Naive thymus-derived CD4-positive, alpha-beta T cell (primary cell): ENCODE measurements at regions not wholly inside any gene's neighbourhood (a gene's known extent, or its start where the extent isn't known, plus 50 kb on each side); places are given as distances from the start of the nearest gene placed in this dataset.
A peak's percentile ranks its signal among the peaks of the same experiment; 100 is the strongest.

Source experiments
- ATAC-seq: fragments of 150-1000 bp; cut with Tn5 transposase; 2 replicates; pipeline ENCODE4 v1.10.0; 2021; ENCODE audit warnings: mild to moderate bottlenecking, moderate library complexity
- CTCF ChIA-PET: fragments of 350-600 bp; sonication (Branson Sonifier 250); formaldehyde crosslinking; loops from one replicate; lab custom pipeline; 2021; ENCODE audit warnings: antibody characterized with exemption; lab: Charles Lee
- POLR2A ChIA-PET: fragments of 350-600 bp; sonication (Branson Sonifier 250); formaldehyde crosslinking; loops from one replicate; lab custom pipeline; 2021; ENCODE audit warnings: antibody characterized with exemption, inconsistent platforms; lab: Charles Lee
- DNase-seq, 9 donors: peaks; one replicate each; pipeline versions ENCODE4 v3.0.0 to v3.0.0-alpha.2; 2020 to 2022; ENCODE audit warnings: mixed read lengths in 1 of 9
- H3K27ac ChIP-seq: one replicate; pipeline ENCODE4 v1.7.0; 2013; ENCODE audit warnings: mild to moderate bottlenecking, low read depth, low read length, moderate library complexity
- H3K27me3 ChIP-seq, 2 donors: one replicate each; pipeline ENCODE4 v1.7.0; 2013; ENCODE audit warnings: low read length in 2 of 2, mild to moderate bottlenecking in 2 of 2, moderate library complexity in 2 of 2; ENCODE audit not compliant: control insufficient read depth in 2 of 2, insufficient read depth in 2 of 2
- H3K36me3 ChIP-seq, 3 experiments: 1 replicate in 2 of 3; 2 replicates in 1 of 3; pipeline ENCODE4 v1.7.0; 2013; ENCODE audit warnings: low read length in 3 of 3, mild to moderate bottlenecking in 3 of 3, moderate library complexity in 1 of 3; ENCODE audit not compliant: insufficient read depth in 3 of 3, control insufficient read depth in 2 of 3
- H3K4me1 ChIP-seq, 2 donors: one replicate each; pipeline ENCODE4 v1.7.0; 2013; ENCODE audit warnings: low read length in 2 of 2, mild to moderate bottlenecking in 2 of 2, moderate library complexity in 1 of 2; ENCODE audit not compliant: control insufficient read depth in 2 of 2, insufficient read depth in 2 of 2
- H3K4me3 ChIP-seq: 2 replicates; pipeline ENCODE4 v1.7.0; 2013; ENCODE audit warnings: mild to moderate bottlenecking, low read length
- H3K9me3 ChIP-seq, 3 experiments: 1 replicate in 2 of 3; 2 replicates in 1 of 3; pipeline ENCODE4 v1.7.0; 2013; ENCODE audit warnings: low read length in 3 of 3; ENCODE audit not compliant: control insufficient read depth in 2 of 3
- H3K27ac Mint-ChIP-seq, 9 donors: one replicate each; pipeline ENCODE4 v1.8.0; 2020 to 2022; ENCODE audit warnings: mixed read lengths in 9 of 9, mild to moderate bottlenecking in 8 of 9, moderate library complexity in 5 of 9, inconsistent platforms in 2 of 9
- H3K27me3 Mint-ChIP-seq, 5 donors: one replicate each; pipeline ENCODE4 v1.8.0; 2021 to 2022; ENCODE audit warnings: mixed read lengths in 5 of 5, mild to moderate bottlenecking in 1 of 5
- H3K36me3 Mint-ChIP-seq, 5 donors: one replicate each; pipeline ENCODE4 v1.8.0; 2020 to 2022; ENCODE audit warnings: mixed read lengths in 5 of 5, mild to moderate bottlenecking in 3 of 5, inconsistent platforms in 1 of 5
- H3K4me1 Mint-ChIP-seq, 7 donors: one replicate each; pipeline ENCODE4 v1.8.0; 2020 to 2022; ENCODE audit warnings: mixed read lengths in 7 of 7, mild to moderate bottlenecking in 3 of 7, inconsistent platforms in 1 of 7
- H3K4me3 Mint-ChIP-seq, 10 donors: one replicate each; pipeline ENCODE4 v1.8.0; 2020 to 2022; ENCODE audit warnings: mild to moderate bottlenecking in 10 of 10, mixed read lengths in 10 of 10, moderate library complexity in 6 of 10, inconsistent platforms in 2 of 10
- H3K9me3 Mint-ChIP-seq, 11 donors: one replicate each; pipeline ENCODE4 v1.8.0; 2020 to 2022; ENCODE audit warnings: mixed read lengths in 11 of 11, mild to moderate bottlenecking in 4 of 11, inconsistent platforms in 1 of 11, moderate library complexity in 1 of 11
- intact Hi-C, 2 donors: fragments of 100-400 bp; cut with micrococcal nuclease; formaldehyde crosslinking; loops; one replicate each; pipeline ENCODE4 v1.15.1; 2023

DNA sequence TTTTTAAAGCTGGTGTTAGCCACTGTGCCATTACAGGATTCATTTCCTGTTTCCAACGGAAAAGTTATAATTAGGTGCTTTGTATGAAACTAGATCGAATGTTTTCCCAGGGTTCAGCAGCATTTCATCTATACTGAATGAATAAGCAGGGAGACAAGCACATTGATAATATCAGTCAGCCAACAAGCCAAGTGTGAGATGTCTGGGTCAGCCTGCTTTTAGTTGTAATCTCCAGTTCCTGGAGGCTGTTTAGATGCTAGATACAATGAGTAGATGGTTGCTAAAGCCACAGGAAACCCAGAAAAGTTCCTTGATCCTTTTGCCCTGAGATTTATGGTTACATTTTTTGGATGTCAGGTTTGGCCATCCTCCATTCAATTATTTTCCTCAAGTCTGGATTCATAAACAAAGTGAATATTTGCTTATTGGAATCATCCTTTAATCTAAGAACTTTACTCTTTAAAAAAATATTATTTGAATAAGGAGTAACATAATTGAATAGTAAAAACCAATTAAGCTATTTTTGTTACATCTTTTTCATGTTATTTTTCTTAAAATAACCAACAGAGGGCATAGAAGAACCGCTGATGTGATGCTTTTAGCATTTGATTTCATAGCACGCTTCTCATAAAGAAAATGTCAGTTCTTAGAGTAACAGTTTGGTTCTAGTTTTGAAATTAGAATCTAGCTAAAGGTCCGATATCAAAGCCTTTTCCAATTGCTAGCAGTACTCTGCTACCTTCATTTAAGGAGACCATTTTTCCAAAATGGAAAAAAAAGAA lies 76.6 kb downstream of the HSPA13 start:
- H3K4me1 ChIP-seq = no peaks in the 10 kb centered on the region
- ChIA-PET POLR2A (no interaction called here), CTCF (interaction anchor here (1.1 kb wide), 1 partner anchor 1176 kb away, joined by 3 read pairs; no protein-coding TSS in a partner anchor)
- H3K4me3 ChIP-seq = no peak overlapping the region
- H3K4me3 Mint-ChIP-seq = no peak overlapping the region
- DNase-seq (peak in 1 of 9 donors; percentile 4), ATAC-seq (no peak)
- no peaks in the 10 kb centered on the region for H3K27me3 ChIP-seq
- no peaks in the 10 kb centered on the region for H3K36me3 ChIP-seq
- no peak overlapping the region for H3K27ac Mint-ChIP-seq
- no peaks in the 10 kb centered on the region for H3K9me3 ChIP-seq
- intact Hi-C loops = loop anchor here in 1 of 2 donors (1.0 to 5.0 kb wide), 2 partner anchors 1177 to 1286 kb away; no protein-coding TSS in a partner anchor
- peaks cover 0 to 2% (median 0%) of the 10 kb centered on the region in 7 donors for H3K4me1 Mint-ChIP-seq
- H3K27me3 Mint-ChIP-seq = peaks cover 7 to 19% (median 12%) of the 10 kb centered on the region in 5 donors
- no peaks in the 10 kb centered on the region for H3K36me3 Mint-ChIP-seq
- H3K9me3 Mint-ChIP-seq = no peaks in the 10 kb centered on the region
- H3K27ac ChIP-seq = no peak overlapping the region

- no peak for DNase-seq
- no peak overlapping the region for H3K4me3 Mint-ChIP-seq
- no peaks in the 10 kb centered on the region for H3K27me3 ChIP-seq
- H3K36me3 ChIP-seq = no peaks in the 10 kb centered on the region
- ChIA-PET CTCF (no interaction called here), POLR2A (no interaction called here)
- no peaks in the 10 kb centered on the region for H3K9me3 ChIP-seq
- no peak overlapping the region for H3K4me3 ChIP-seq
- H3K4me1 Mint-ChIP-seq = peaks cover 0 to 2% (median 0%) of the 10 kb centered on the region in 7 donors
- peaks cover 6 to 13% (median 12%) of the 10 kb centered on the region in 5 donors for H3K27me3 Mint-ChIP-seq
- no peaks in the 10 kb centered on the region for H3K36me3 Mint-ChIP-seq
- ATAC-seq = no peak
- H3K27ac Mint-ChIP-seq = no peak overlapping the region
- H3K4me1 ChIP-seq = no peaks in the 10 kb centered on the region
- no peak overlapping the region for H3K27ac ChIP-seq
- H3K9me3 Mint-ChIP-seq = no peaks in the 10 kb centered on the region
- intact Hi-C loops = no loop called here
These were observed 79.0 kb downstream of the HSPA13 start for GRCh38 chr21:14303731-14304488.

GRCh38 chr21:14300074-14300473 lies 82.9 kb downstream of the HSPA13 start:
- Mint-ChIP-seq H3K4me1 (no peaks in the 10 kb centered on the region), H3K36me3 (no peaks in the 10 kb centered on the region), H3K9me3 (no peaks in the 10 kb centered on the region), H3K27me3 (peaks cover 0 to 5% (median 0%) of the 10 kb centered on the region in 5 donors), H3K27ac (no peak overlapping the region), H3K4me3 (no peak overlapping the region)
- CTCF ChIA-PET = no interaction called here
- ATAC-seq (no peak), DNase-seq (no peak)
- H3K27me3 ChIP-seq = no peaks in the 10 kb centered on the region
- no peaks in the 10 kb centered on the region for H3K4me1 ChIP-seq
- no peaks in the 10 kb centered on the region for H3K9me3 ChIP-seq
- H3K4me3 ChIP-seq = no peak overlapping the region
- H3K27ac ChIP-seq = no peak overlapping the region
- intact Hi-C loops = no loop called here
- POLR2A ChIA-PET = no interaction called here
- H3K36me3 ChIP-seq = no peaks in the 10 kb centered on the region

- Mint-ChIP-seq H3K9me3 (peaks cover 0 to 3% (median 0%) of the 10 kb centered on the region in 11 donors), H3K27ac (no peak overlapping the region), H3K36me3 (no peaks in the 10 kb centered on the region), H3K27me3 (peaks cover 0 to 15% (median 5%) of the 10 kb centered on the region in 5 donors), H3K4me3 (no peak overlapping the region), H3K4me1 (no peaks in the 10 kb centered on the region)
- ChIA-PET POLR2A (no interaction called here), CTCF (no interaction called here)
- Histone ChIP-seq H3K36me3 (no peaks in the 10 kb centered on the region), H3K9me3 (no peaks in the 10 kb centered on the region), H3K4me1 (no peaks in the 10 kb centered on the region), H3K27me3 (no peaks in the 10 kb centered on the region), H3K4me3 (no peak overlapping the region), H3K27ac (no peak overlapping the region)
- ATAC-seq (no peak), DNase-seq (no peak)
- intact Hi-C loops = no loop called here
These were observed 74.6 kb downstream of the RBM11 start for GRCh38 chr21:14290576-14290975.

DNA sequence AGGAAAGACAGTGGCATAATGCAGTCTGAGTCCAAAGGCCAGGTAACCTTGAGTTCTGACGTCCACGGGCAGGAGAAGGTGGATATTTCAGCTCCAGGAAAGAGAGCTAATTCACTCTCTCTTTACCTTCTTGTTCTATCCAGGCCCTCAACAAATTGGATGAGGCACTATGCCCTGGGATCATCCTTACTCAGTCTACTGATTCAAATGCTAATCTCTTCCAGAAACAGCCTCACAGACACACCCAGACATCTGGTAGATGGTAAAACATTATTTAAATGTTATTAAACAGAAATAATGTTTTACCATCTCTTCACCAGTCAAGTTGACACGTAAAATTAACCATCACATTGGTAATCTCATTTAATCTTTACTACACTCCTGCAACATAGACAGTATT lies 73.0 kb downstream of the RBM11 start:
- intact Hi-C loops = no loop called here
- H3K9me3 Mint-ChIP-seq = no peaks in the 10 kb centered on the region
- Histone ChIP-seq H3K4me3 (no peak overlapping the region), H3K36me3 (no peaks in the 10 kb centered on the region), H3K27ac (no peak overlapping the region), H3K27me3 (no peaks in the 10 kb centered on the region), H3K4me1 (no peaks in the 10 kb centered on the region), H3K9me3 (no peaks in the 10 kb centered on the region)
- H3K27me3 Mint-ChIP-seq = peaks cover 0 to 15% (median 4%) of the 10 kb centered on the region in 5 donors
- H3K4me3 Mint-ChIP-seq = no peak overlapping the region
- DNase-seq = no peak
- no peaks in the 10 kb centered on the region for H3K36me3 Mint-ChIP-seq
- no peaks in the 10 kb centered on the region for H3K4me1 Mint-ChIP-seq
- no peak overlapping the region for H3K27ac Mint-ChIP-seq
- CTCF ChIA-PET = no interaction called here
- POLR2A ChIA-PET = no interaction called here
- ATAC-seq = no peak

- Mint-ChIP-seq H3K4me3 (no peak overlapping the region), H3K27ac (no peak overlapping the region), H3K36me3 (no peaks in the 10 kb centered on the region), H3K9me3 (no peaks in the 10 kb centered on the region), H3K4me1 (peaks cover 0 to 3% (median 0%) of the 10 kb centered on the region in 7 donors), H3K27me3 (peaks cover 0 to 15% (median 11%) of the 10 kb centered on the region in 5 donors)
- DNase-seq (no peak), ATAC-seq (no peak)
- Histone ChIP-seq H3K9me3 (no peaks in the 10 kb centered on the region), H3K4me1 (no peaks in the 10 kb centered on the region), H3K27ac (no peak overlapping the region), H3K27me3 (no peaks in the 10 kb centered on the region), H3K36me3 (no peaks in the 10 kb centered on the region), H3K4me3 (no peak overlapping the region)
- ChIA-PET CTCF (no interaction called here), POLR2A (no interaction called here)
- intact Hi-C loops = no loop called here
These were observed 69.3 kb downstream of the RBM11 start for GRCh38 chr21:14285147-14285761.
